GM23338 (cell line): ENCODE measurements at regions not wholly inside any gene's neighbourhood (a gene's known extent, or its start where the extent isn't known, plus 50 kb on each side); places are given as distances from the start of the nearest gene placed in this dataset.

Source experiments
- ATAC-seq: fragments of 200-7000 bp; cut with Tn5 transposase; 3 replicates; pipeline ENCODE4 v1.9.1; 2020
- DNase-seq: peaks from one replicate; pipeline ENCODE4 v3.0.0-alpha.2; 2015; ENCODE audit warnings: low spot score
- H2AFZ ChIP-seq: fragments of 200-600 bp; sonication (generic); 2 replicates; pipeline ENCODE4 v1.8.0; 2016; ENCODE audit warnings: antibody characterized with exemption, mild to moderate bottlenecking, moderate library complexity
- H3F3A ChIP-seq: fragments of 200-600 bp; sonication (generic); replicated peaks from 2 replicates; pipeline ENCODE4 v1.8.0; 2017; ENCODE audit warnings: antibody characterized with exemption, mixed run types, low read depth
- H3K27ac ChIP-seq: fragments of 200-600 bp; sonication (generic); 2 replicates; pipeline ENCODE4 v1.6.1; 2016; ENCODE audit warnings: low read depth
- H3K27me3 ChIP-seq: fragments of 200-600 bp; sonication (generic); 2 replicates; pipeline ENCODE4 v1.8.0; 2016; ENCODE audit warnings: mild to moderate bottlenecking, mixed run types, moderate library complexity; ENCODE audit not compliant: insufficient read depth
- H3K36me3 ChIP-seq: fragments of 200-600 bp; sonication (generic); 2 replicates; pipeline ENCODE4 v1.8.0; 2016; ENCODE audit warnings: mild to moderate bottlenecking; ENCODE audit not compliant: insufficient read depth
- H3K4me1 ChIP-seq: fragments of 200-600 bp; sonication (generic); 2 replicates; pipeline ENCODE4 v1.8.0; 2016; ENCODE audit warnings: mild to moderate bottlenecking, moderate library complexity; ENCODE audit not compliant: insufficient read depth
- H3K4me2 ChIP-seq: fragments of 200-600 bp; sonication (generic); 2 replicates; pipeline ENCODE4 v1.7.1; 2017; ENCODE audit warnings: mixed run types
- H3K4me3 ChIP-seq: fragments of 200-600 bp; sonication (generic); 2 replicates; pipeline ENCODE4 v1.6.1; 2016; ENCODE audit warnings: mixed run types
- H3K79me2 ChIP-seq: fragments of 200-600 bp; sonication (generic); replicated peaks from 2 replicates; pipeline ENCODE4 v1.8.0; 2017; ENCODE audit warnings: mild to moderate bottlenecking; ENCODE audit not compliant: insufficient read depth
- H3K9me2 ChIP-seq: fragments of 200-600 bp; sonication (generic); 2 replicates; pipeline ENCODE4 v1.8.0; 2017; ENCODE audit not compliant: insufficient read depth
- H4K20me1 ChIP-seq: fragments of 200-600 bp; sonication (generic); replicated peaks from 2 replicates; pipeline ENCODE4 v1.8.0; 2017; ENCODE audit warnings: mild to moderate bottlenecking; ENCODE audit not compliant: insufficient read depth
- H3K27ac Mint-ChIP-seq: 2 replicates; pipeline ENCODE4 v1.8.0; 2020; ENCODE audit warnings: inconsistent platforms, mild to moderate bottlenecking, moderate library complexity, mixed read lengths
- H3K27me3 Mint-ChIP-seq: 3 replicates; pipeline ENCODE4 v1.8.0; 2022; ENCODE audit warnings: low read depth, mild to moderate bottlenecking, moderate library complexity, mixed read lengths, inconsistent platforms; ENCODE audit not compliant: insufficient read depth, poor library complexity
- H3K36me3 Mint-ChIP-seq: 3 replicates; pipeline ENCODE4 v1.8.0; 2021; ENCODE audit warnings: low read depth, mild to moderate bottlenecking, inconsistent platforms, moderate library complexity, mixed read lengths
- H3K4me1 Mint-ChIP-seq: 3 replicates; pipeline ENCODE4 v1.8.0; 2020; ENCODE audit warnings: mild to moderate bottlenecking, inconsistent platforms, mixed read lengths
- H3K4me3 Mint-ChIP-seq: 3 replicates; pipeline ENCODE4 v1.8.0; 2021; ENCODE audit warnings: moderate library complexity, mild to moderate bottlenecking, inconsistent platforms, mixed read lengths
- H3K9me3 Mint-ChIP-seq: 3 replicates; pipeline ENCODE4 v1.8.0; 2020; ENCODE audit warnings: moderate library complexity, mild to moderate bottlenecking, inconsistent platforms, mixed read lengths
- CREB1 ChIP-seq: fragments of 250-450 bp; sonication (Bioruptor Pico); IDR thresholded peaks from 2 replicates; pipeline ENCODE4 v1.5.0; 2020; ENCODE audit warnings: low read depth, mild to moderate bottlenecking, moderate library complexity
- POLR2AphosphoS5 ChIP-seq: IDR thresholded peaks from 2 replicates; pipeline ENCODE4 v1.6.1; 2016; ENCODE audit warnings: antibody characterized with exemption, low read depth
- STAT1 ChIP-seq: IDR thresholded peaks from one replicate; pipeline ENCODE4 v1.6.1; 2016; ENCODE audit warnings: antibody characterized with exemption; ENCODE audit not compliant: unreplicated experiment
- ZNF114 ChIP-seq: fragments of 250-450 bp; sonication (Bioruptor Pico); IDR thresholded peaks from 2 replicates; pipeline ENCODE4 v1.5.0; 2020; ENCODE audit warnings: mild to moderate bottlenecking, moderate library complexity
- TF ChIP-seq, protein P1 (sequence below), 2 experiments: fragments of 200-600 bp in 1 of 2; sonication (generic) in 1 of 2; conservative IDR thresholded peaks; 2 replicates each; pipeline versions ENCODE4 v1.5.1 to v1.6.1; 2016 to 2017; ENCODE audit warnings: antibody characterized with exemption in 2 of 2, low read depth in 2 of 2, mild to moderate bottlenecking in 2 of 2, moderate library complexity in 1 of 2

DNA sequence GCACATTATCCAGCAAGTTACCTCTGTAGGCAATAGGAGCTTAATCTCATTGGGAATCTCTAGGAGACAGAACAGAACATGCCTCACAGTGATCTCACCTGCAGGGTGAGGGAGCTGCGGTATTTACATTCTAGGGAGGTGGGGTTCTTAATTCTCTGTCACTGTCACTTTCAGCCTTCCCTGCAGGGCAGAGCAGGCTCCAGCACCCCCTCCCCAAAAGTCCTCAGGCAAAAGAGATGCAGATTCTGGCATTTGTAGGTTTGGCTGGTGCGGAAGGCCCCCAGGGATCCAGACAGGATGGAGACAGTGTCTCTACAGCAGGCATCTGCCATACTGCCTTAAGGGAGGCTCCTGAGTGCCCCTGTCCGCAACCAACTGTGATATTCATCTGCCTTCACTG, 166.4 kb upstream of the ATP6AP2 start:
- H3K79me2 ChIP-seq, result no peaks in the 10 kb centered on the region

DNA sequence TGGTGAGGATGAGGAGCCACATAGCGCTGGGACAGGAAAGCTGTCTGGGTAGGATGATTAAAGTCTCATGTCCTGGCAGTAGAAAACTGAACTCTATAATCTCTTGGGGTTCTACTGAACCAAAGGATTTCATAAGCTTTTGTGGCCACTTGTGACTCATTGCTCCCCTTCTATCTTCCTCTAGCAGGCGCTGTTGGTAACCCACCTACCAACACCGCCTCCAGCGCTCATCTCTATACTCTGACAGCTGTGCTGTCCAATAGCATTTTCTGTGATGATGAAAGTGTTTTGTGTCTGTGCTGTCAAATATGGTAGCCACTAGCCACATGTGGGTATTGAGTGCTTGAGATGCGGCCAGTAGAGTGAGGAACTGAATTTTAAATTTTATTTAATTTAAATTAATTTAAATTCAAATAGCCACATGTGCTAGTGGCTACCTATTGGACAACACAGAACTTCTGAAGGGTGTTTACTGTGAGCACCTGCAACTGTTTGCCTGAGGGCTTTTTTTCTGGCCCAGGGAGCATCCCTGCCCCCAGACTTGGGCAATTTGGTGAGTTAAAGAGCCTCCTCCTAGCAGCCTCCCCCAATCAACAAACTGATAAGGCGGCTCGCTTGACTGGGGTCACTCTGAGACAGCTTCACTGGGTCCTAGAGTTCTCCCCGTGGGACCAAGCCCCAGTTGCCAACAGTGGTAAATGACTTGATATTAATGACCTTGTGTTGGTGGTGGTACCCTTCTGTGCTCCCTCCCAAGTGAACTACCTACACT, 169.2 kb upstream of the ATP6AP2 start:
- H3K27ac ChIP-seq, result no peak overlapping the region
- TF ChIP-seq, protein P1, sequence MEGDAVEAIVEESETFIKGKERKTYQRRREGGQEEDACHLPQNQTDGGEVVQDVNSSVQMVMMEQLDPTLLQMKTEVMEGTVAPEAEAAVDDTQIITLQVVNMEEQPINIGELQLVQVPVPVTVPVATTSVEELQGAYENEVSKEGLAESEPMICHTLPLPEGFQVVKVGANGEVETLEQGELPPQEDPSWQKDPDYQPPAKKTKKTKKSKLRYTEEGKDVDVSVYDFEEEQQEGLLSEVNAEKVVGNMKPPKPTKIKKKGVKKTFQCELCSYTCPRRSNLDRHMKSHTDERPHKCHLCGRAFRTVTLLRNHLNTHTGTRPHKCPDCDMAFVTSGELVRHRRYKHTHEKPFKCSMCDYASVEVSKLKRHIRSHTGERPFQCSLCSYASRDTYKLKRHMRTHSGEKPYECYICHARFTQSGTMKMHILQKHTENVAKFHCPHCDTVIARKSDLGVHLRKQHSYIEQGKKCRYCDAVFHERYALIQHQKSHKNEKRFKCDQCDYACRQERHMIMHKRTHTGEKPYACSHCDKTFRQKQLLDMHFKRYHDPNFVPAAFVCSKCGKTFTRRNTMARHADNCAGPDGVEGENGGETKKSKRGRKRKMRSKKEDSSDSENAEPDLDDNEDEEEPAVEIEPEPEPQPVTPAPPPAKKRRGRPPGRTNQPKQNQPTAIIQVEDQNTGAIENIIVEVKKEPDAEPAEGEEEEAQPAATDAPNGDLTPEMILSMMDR (conservative IDR thresholded peaks at IDR 0.05; ENCODE audit: low read depth in 2 of 2), result peak; percentile 49 to 60
- no peak for TF ChIP-seq POLR2AphosphoS5
- TF ChIP-seq CREB1 (CRISPR knock-in tag), result 0 out of 2 replicates have a peak, but pooled peaks have one; percentile 9
- no peaks in the 10 kb centered on the region for H4K20me1 ChIP-seq
- DNase-seq, result peak; percentile 49
- no peaks in the 10 kb centered on the region for H3K9me2 ChIP-seq
- Mint-ChIP-seq H3K27ac (no peak overlapping the region), H3K9me3 (peaks cover 7% of the 10 kb centered on the region; the same call in 2 of the 3 replicates), H3K36me3 (0 out of 3 replicates have a peak, but pooled peaks cover 3% of the 10 kb centered on the region), H3K27me3 (peaks cover 6% of the 10 kb centered on the region), H3K4me3 (no peak overlapping the region), H3K4me1 (peaks cover 9% of the 10 kb centered on the region; the same call in 2 of the 3 replicates)
- ATAC-seq, result peak; percentile 68
- no peaks in the 10 kb centered on the region for H3K79me2 ChIP-seq
- H2AFZ ChIP-seq, result no peak overlapping the region
- H3K4me3 ChIP-seq, result no peak overlapping the region
- no peak overlapping the region for H3K4me2 ChIP-seq
- H3K27me3 ChIP-seq, result no peaks in the 10 kb centered on the region
- H3K4me1 ChIP-seq, result no peaks in the 10 kb centered on the region
- no peaks in the 10 kb centered on the region for H3K36me3 ChIP-seq
- H3F3A ChIP-seq, result no peaks in the 10 kb centered on the region

More for the DNA sequence above, 166.4 kb upstream of the ATP6AP2 start:
- H3K4me3 ChIP-seq, result no peak overlapping the region
- no peaks in the 10 kb centered on the region for H3K36me3 Mint-ChIP-seq
- peaks cover 9% of the 10 kb centered on the region; the same call in 2 of the 3 replicates for H3K4me1 Mint-ChIP-seq
- H3K27ac ChIP-seq, result no peak overlapping the region
- H4K20me1 ChIP-seq, result no peaks in the 10 kb centered on the region
- H3K4me2 ChIP-seq, result no peak overlapping the region
- H3K27me3 ChIP-seq, result no peaks in the 10 kb centered on the region
- no peaks in the 10 kb centered on the region for H3K9me2 ChIP-seq
- no peak for TF ChIP-seq STAT1
- TF ChIP-seq, protein P1 (conservative IDR thresholded peaks at IDR 0.05; ENCODE audit: low read depth in 2 of 2), result no peak
- no peak for TF ChIP-seq POLR2AphosphoS5
- TF ChIP-seq ZNF114 (CRISPR knock-in tag), result no peak
- peak; percentile 37; the same call in 2 of the 3 replicates for ATAC-seq
- no peak overlapping the region for H2AFZ ChIP-seq
- H3K36me3 ChIP-seq, result no peaks in the 10 kb centered on the region
- no peaks in the 10 kb centered on the region for H3K4me1 ChIP-seq
- no peak for DNase-seq
- no peaks in the 10 kb centered on the region for H3F3A ChIP-seq
- peaks cover 4% of the 10 kb centered on the region for H3K27me3 Mint-ChIP-seq
- no peaks in the 10 kb centered on the region; the same call in 2 of the 3 replicates for H3K9me3 Mint-ChIP-seq
- H3K27ac Mint-ChIP-seq, result no peak overlapping the region
- no peak overlapping the region for H3K4me3 Mint-ChIP-seq
